ENCODE measurements at regions not wholly inside any gene's neighbourhood (a gene's known extent, or its start where the extent isn't known, plus 50 kb on each side); places are given as distances from the start of the nearest gene placed in this dataset.

GRCh38 chr18:53997064-53997463 lies 227.4 kb downstream of the MBD2 start:
- no peak overlapping the region for H3K4me3 Mint-ChIP-seq
- H3K4me1 Mint-ChIP-seq: no peaks in the 10 kb centered on the region
- no peaks in the 10 kb centered on the region for H3K27me3 Mint-ChIP-seq
- no peak overlapping the region for H3K27ac Mint-ChIP-seq
- no peaks in the 10 kb centered on the region for H3K9me3 Mint-ChIP-seq (ENCODE audit: low read depth)
- DNase-seq (no peak), ATAC-seq (no peak)
- CTCF ChIA-PET: no interaction called here
- no peaks in the 10 kb centered on the region for H3K36me3 Mint-ChIP-seq

DNA sequence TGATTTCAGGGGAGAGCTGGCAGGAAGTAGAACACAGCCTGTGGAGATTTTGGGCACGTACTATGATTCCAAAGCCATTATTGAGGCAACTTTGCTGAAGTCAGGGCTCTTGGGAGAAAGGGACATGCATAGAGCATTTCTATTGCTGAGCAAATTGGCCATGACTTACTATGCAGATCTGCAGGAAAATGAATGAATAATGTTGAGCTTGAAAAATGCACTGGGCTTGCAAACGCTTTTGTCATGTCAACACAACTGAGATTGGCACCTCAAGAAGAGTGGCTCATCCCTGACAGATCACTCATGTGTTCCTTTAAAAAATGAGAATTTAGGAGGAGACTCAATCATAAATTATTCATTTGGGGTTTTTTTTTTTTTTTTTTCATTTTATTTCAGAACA lies 230.5 kb downstream of the MBD2 start:
- Mint-ChIP-seq H3K36me3 (no peaks in the 10 kb centered on the region), H3K27ac (no peak overlapping the region), H3K27me3 (no peaks in the 10 kb centered on the region), H3K4me3 (no peak overlapping the region), H3K4me1 (no peaks in the 10 kb centered on the region), H3K9me3 (ENCODE audit: low read depth) (no peaks in the 10 kb centered on the region)
- CTCF ChIA-PET: no interaction called here
- DNase-seq (no peak), ATAC-seq (no peak)

DNA sequence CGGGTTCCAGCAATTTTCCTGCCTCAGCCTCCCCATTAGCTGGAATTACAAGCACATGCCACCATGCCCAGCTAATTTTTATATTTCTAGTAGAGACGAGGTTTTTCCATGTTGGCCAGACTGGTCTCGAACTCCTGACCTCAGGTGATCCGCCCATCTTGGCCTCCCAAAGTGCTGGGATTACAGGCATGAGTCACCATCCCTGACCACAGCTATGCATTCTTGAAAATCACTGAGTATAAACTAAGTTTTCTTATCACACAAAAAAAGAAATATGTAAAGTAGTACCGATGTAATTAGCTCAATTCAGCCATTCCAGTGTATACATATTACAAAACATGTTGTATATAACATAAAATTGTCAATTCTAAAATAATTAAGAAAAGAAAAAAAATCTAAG lies 232.7 kb downstream of the MBD2 start:
- H3K27ac Mint-ChIP-seq: no peak overlapping the region
- H3K27me3 Mint-ChIP-seq: no peaks in the 10 kb centered on the region
- no peaks in the 10 kb centered on the region for H3K4me1 Mint-ChIP-seq
- ATAC-seq (no peak), DNase-seq (no peak)
- no peak overlapping the region for H3K4me3 Mint-ChIP-seq
- CTCF ChIA-PET: no interaction called here
- no peaks in the 10 kb centered on the region for H3K36me3 Mint-ChIP-seq
- no peaks in the 10 kb centered on the region for H3K9me3 Mint-ChIP-seq (ENCODE audit: low read depth)

DNA sequence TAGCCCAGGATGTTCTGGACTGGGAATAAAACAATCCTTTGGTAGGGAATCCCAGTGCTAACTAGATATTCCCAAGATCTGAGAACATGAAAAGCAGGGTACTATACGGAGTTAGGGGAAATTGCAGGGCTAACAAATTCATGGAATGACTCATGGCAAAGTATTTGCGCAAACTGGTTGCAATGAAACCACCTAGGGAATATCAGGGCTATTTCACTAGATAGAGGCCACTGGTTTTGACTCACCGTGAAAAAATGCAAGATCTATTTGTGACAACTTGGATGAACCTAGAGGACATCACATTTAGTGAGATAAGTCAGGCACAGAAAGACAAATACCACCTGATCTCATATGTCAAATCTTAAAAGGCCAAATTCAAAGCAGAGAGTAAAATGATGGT lies 233.3 kb downstream of the MBD2 start:
- CTCF ChIA-PET: no interaction called here
- Mint-ChIP-seq H3K27ac (no peak overlapping the region), H3K36me3 (no peaks in the 10 kb centered on the region), H3K4me1 (no peaks in the 10 kb centered on the region), H3K4me3 (no peak overlapping the region), H3K9me3 (ENCODE audit: low read depth) (no peaks in the 10 kb centered on the region), H3K27me3 (no peaks in the 10 kb centered on the region)
- no peak for ATAC-seq
- DNase-seq: no peak

DNA sequence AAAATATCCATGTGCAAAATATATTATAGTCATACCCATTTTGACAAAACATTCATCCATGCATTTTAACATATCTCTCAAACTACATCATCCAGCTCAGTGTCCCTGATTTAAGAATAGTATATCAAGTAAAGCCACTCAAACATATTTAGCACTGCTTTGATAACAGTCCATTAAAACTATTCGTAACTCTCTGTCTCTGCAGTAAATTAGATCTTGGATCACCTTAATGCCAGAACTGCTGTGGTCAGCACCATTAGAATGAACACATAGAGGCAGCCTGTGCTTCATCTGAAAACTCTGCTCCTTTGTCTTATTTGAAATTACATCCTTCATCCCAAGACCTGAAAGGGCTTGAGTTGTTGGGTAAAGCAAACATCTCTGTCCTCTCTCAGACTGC lies 234.0 kb downstream of the MBD2 start:
- no peak for ATAC-seq
- no peak for DNase-seq
- CTCF ChIA-PET: interaction anchor here (0.7 kb wide), 1 partner anchor 41 kb away, joined by 3 read pairs; no protein-coding TSS in a partner anchor
- no peak overlapping the region for H3K27ac Mint-ChIP-seq
- H3K4me3 Mint-ChIP-seq: no peak overlapping the region
- no peaks in the 10 kb centered on the region for H3K27me3 Mint-ChIP-seq
- no peaks in the 10 kb centered on the region for H3K9me3 Mint-ChIP-seq (ENCODE audit: low read depth)
- no peaks in the 10 kb centered on the region for H3K36me3 Mint-ChIP-seq
- no peaks in the 10 kb centered on the region for H3K4me1 Mint-ChIP-seq

DNA sequence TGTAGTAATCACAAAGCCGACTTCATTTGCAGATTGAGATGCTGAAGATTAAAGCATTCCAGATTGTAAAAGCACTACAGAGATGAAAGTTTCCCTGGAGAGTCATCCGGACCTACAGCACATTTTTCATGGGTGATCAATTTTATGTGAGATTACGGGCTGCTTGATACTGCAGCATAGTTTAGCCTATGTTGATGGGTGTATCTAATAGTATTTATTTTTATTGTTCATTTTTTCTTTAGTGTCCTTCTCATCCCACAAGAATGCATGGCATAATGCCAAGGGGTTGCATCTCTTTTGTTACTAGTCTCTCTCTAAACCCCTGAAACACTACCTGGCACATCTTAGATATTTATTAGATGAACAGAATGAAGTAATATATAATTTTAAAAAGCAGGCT lies 240.4 kb downstream of the MBD2 start:
- H3K36me3 Mint-ChIP-seq: no peaks in the 10 kb centered on the region
- CTCF ChIA-PET: no interaction called here
- DNase-seq (no peak), ATAC-seq (no peak)
- no peaks in the 10 kb centered on the region for H3K9me3 Mint-ChIP-seq (ENCODE audit: low read depth)
- H3K27ac Mint-ChIP-seq: no peak overlapping the region
- H3K4me3 Mint-ChIP-seq: no peak overlapping the region
- H3K27me3 Mint-ChIP-seq: peaks cover 3% of the 10 kb centered on the region
- no peaks in the 10 kb centered on the region for H3K4me1 Mint-ChIP-seq

DNA sequence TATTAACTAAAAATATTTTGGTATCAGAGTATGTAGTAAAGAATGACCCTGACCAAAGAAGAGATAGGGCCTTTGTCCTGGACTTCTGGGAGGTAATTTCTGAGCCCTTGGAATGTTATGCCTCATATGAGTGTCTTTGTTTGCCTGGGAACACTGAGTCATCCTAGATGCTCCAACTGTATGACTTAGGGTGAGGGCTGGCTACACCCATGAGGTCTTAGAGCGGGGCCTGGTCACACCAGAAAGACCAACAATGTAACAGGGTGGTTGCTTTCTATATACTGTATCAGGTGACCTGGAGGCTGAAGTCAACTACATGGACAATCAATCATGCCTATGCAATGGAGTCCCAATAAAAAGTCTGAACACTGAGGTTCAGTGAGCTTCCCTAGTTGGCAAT lies 253.1 kb downstream of the MBD2 start:
- no peaks in the 10 kb centered on the region for H3K4me1 Mint-ChIP-seq
- H3K36me3 Mint-ChIP-seq: no peaks in the 10 kb centered on the region
- no peaks in the 10 kb centered on the region for H3K27me3 Mint-ChIP-seq
- no peak overlapping the region for H3K27ac Mint-ChIP-seq
- ATAC-seq (no peak), DNase-seq (no peak)
- CTCF ChIA-PET: no interaction called here
- peaks cover 4% of the 10 kb centered on the region for H3K9me3 Mint-ChIP-seq (ENCODE audit: low read depth)
- H3K4me3 Mint-ChIP-seq: no peak overlapping the region

- DNase-seq (no peak), ATAC-seq (no peak)
- no peak overlapping the region for H3K27ac Mint-ChIP-seq
- CTCF ChIA-PET: no interaction called here
- no peaks in the 10 kb centered on the region for H3K27me3 Mint-ChIP-seq
- H3K36me3 Mint-ChIP-seq: no peaks in the 10 kb centered on the region
- H3K9me3 Mint-ChIP-seq (ENCODE audit: low read depth): no peaks in the 10 kb centered on the region
- peaks cover 2% of the 10 kb centered on the region for H3K4me1 Mint-ChIP-seq
- H3K4me3 Mint-ChIP-seq: no peak overlapping the region
These were observed 271.8 kb downstream of the MBD2 start for GRCh38 chr18:53952700-53953099.

GRCh38 chr18:53950545-53950944 lies 273.9 kb downstream of the MBD2 start:
- Mint-ChIP-seq H3K27me3 (no peaks in the 10 kb centered on the region), H3K4me1 (peaks cover 2% of the 10 kb centered on the region), H3K4me3 (no peak overlapping the region), H3K36me3 (no peaks in the 10 kb centered on the region), H3K27ac (no peak overlapping the region), H3K9me3 (ENCODE audit: low read depth) (no peaks in the 10 kb centered on the region)
- ATAC-seq (no peak), DNase-seq (no peak)
- CTCF ChIA-PET: no interaction called here

- ATAC-seq (no peak), DNase-seq (no peak)
- CTCF ChIA-PET: no interaction called here
- Mint-ChIP-seq H3K36me3 (no peaks in the 10 kb centered on the region), H3K4me3 (no peak overlapping the region), H3K27me3 (no peaks in the 10 kb centered on the region), H3K4me1 (peaks cover 2% of the 10 kb centered on the region), H3K27ac (no peak overlapping the region), H3K9me3 (ENCODE audit: low read depth) (no peaks in the 10 kb centered on the region)
These were observed 275.5 kb downstream of the MBD2 start for GRCh38 chr18:53948991-53949390.

DNA sequence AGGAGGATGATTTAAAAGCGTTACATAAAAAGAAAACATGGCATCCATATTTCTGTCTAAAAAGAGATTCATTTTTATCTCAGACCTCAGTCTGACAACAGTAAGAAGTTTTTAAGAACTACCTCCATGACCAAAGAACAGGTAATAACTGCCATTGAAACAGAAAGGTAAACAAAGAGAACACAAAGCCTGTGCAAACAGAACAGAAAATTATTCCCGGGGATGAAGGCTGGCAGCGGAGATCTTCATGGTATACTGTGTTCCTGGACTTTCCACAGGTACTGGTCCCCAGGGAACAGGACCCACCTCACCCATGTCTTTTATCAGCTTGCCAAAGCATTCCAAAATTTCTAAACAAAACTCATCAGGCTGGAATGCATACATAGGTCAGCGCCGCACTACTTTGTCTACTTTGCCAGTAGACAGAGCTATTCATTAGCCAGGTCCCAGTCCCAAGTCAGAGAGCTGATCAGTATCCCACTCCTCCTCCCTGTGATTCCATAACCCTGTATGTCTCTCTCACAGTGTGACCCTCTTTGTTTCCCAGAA lies 277.3 kb downstream of the MBD2 start:
- no peak overlapping the region for H3K4me3 Mint-ChIP-seq
- no peaks in the 10 kb centered on the region for H3K9me3 Mint-ChIP-seq (ENCODE audit: low read depth)
- H3K4me1 Mint-ChIP-seq: no peaks in the 10 kb centered on the region
- H3K27me3 Mint-ChIP-seq: no peaks in the 10 kb centered on the region
- H3K27ac Mint-ChIP-seq: no peak overlapping the region
- ATAC-seq (no peak), DNase-seq (no peak)
- CTCF ChIA-PET: no interaction called here
- H3K36me3 Mint-ChIP-seq: no peaks in the 10 kb centered on the region

- Mint-ChIP-seq H3K4me3 (no peak overlapping the region), H3K27me3 (no peaks in the 10 kb centered on the region), H3K4me1 (no peaks in the 10 kb centered on the region), H3K9me3 (ENCODE audit: low read depth) (no peaks in the 10 kb centered on the region), H3K27ac (no peak overlapping the region), H3K36me3 (no peaks in the 10 kb centered on the region)
- no peak for DNase-seq
- no peak for ATAC-seq
- CTCF ChIA-PET: no interaction called here
These were observed 277.9 kb downstream of the MBD2 start for GRCh38 chr18:53946594-53946993.

- no peak overlapping the region for H3K27ac Mint-ChIP-seq
- no peak for DNase-seq
- H3K36me3 Mint-ChIP-seq: no peaks in the 10 kb centered on the region
- no peak for ATAC-seq
- CTCF ChIA-PET: no interaction called here
- no peak overlapping the region for H3K4me3 Mint-ChIP-seq
- H3K27me3 Mint-ChIP-seq: no peaks in the 10 kb centered on the region
- H3K4me1 Mint-ChIP-seq: no peaks in the 10 kb centered on the region
- H3K9me3 Mint-ChIP-seq (ENCODE audit: low read depth): no peaks in the 10 kb centered on the region
These were observed 279.7 kb downstream of the MBD2 start for GRCh38 chr18:53944721-53945120.

DNA sequence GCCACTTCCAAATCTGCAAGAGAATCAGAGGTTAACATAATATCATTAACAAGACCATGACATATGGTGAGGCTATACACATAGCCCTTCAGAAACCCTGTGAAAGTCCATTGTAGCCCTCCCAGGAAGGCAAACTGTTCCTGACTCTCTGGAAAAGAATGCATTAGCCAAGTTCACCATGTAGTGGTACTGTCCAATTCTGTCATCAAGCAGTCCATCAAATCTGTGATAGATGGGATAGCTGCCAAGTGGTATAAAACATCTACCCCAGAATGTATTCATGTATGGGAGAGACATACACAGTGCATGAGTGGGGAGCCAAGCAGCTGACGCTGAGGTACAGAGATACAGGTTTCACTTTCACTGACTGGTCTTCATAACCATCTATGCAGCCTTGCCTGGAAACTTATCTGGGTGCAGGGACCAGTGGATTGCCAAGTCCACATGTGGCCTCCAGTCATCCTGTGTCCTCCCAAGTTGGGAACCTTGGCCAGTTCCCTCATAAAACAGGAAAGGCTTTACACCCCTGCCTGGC lies 281.1 kb downstream of the MBD2 start:
- no peaks in the 10 kb centered on the region for H3K36me3 Mint-ChIP-seq
- H3K4me1 Mint-ChIP-seq: no peaks in the 10 kb centered on the region
- no peaks in the 10 kb centered on the region for H3K27me3 Mint-ChIP-seq
- H3K27ac Mint-ChIP-seq: no peak overlapping the region
- H3K4me3 Mint-ChIP-seq: no peak overlapping the region
- CTCF ChIA-PET: no interaction called here
- H3K9me3 Mint-ChIP-seq (ENCODE audit: low read depth): no peaks in the 10 kb centered on the region
- no peak for DNase-seq
- ATAC-seq: no peak
